ENCODE measurements at regions not wholly inside any gene's neighbourhood (a gene's known extent, or its start where the extent isn't known, plus 50 kb on each side); places are given as distances from the start of the nearest gene placed in this dataset.

- no peak for TF ChIP-seq EZH2 (IDR thresholded peaks at IDR 0.05)
- no peak for TF ChIP-seq POLR2AphosphoS5 (IDR thresholded peaks at IDR 0.05; ENCODE audit: borderline replicate concordance, low read depth, low read length)
- TF ChIP-seq FOXP2 (optimal IDR thresholded peaks at IDR 0.05; ENCODE audit: control extremely low read depth, extremely low read length, insufficient read depth) = no peak
Measured at GRCh38 chr7:69341288-69341687, 257.0 kb upstream of the AUTS2 start.
